ENCODE measurements at regions not wholly inside any gene's neighbourhood (a gene's known extent, or its start where the extent isn't known, plus 50 kb on each side); places are given as distances from the start of the nearest gene placed in this dataset.
"Not testable (repeated sequence)": the region's sequence is repeated elsewhere in the genome, so short reads cannot be mapped to it uniquely, and the experiment has no call there.

- no peak for DNase-seq
These were observed 117.7 kb upstream of the GRM7 start for GRCh38 chr3:6743067-6743720.

DNA sequence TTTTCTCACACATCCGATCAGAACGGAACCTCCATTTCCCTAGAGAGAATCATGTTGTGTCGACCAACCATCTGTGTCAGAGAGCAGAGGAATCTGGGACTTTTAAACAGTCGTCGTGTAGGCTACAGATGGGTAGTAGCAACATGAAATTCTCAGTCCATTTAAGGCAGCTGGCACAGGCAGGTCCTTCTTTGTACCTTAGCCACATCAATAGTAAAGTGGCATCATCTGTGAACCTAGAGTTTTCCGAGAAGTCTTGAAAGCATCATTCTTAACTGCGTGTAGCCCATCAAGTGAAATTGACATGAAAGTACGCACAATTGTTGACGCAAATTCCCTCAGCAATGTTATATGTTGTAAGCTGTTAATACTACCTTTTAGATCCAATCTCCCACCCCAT lies 114.5 kb upstream of the GRM7 start:
- no peak for DNase-seq

DNA sequence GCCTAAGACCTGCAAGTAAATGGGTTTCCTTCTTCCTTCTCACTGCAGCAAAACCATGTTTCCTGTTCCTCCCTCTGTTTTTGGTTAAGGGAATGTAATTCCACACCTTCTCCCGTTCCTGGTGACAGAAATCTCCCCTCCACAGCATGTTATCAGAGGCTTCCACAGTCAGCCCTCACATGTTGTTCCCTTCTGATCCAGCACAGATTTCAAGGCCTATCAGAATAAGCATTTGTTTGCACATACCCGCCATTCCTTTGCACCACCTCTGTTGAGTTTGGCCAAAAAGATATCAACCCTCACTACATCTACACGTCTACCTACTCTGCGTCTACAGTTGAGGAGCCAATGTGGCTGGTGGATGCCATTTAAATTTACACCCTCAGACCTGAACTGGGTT lies 113.9 kb upstream of the GRM7 start:
- no peak for DNase-seq

DNA sequence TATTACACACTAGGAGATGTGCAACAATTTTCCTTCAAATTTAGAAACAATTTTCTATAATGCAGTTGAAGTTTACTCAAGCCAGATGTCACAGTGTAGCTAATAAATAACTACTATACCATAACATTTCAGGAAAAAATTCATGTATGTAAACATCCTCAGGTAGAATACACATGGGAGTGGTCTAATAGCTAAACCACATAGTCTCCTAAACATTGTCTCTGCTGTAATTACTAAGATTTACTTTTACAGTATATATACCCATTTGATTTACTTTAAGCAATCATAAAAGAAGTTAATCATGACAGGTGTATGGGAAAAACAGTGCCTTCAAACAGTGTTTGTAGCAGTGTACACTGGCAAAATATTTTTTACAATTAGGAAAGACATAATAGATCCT lies 110.1 kb upstream of the GRM7 start:
- DNase-seq = no peak

DNA sequence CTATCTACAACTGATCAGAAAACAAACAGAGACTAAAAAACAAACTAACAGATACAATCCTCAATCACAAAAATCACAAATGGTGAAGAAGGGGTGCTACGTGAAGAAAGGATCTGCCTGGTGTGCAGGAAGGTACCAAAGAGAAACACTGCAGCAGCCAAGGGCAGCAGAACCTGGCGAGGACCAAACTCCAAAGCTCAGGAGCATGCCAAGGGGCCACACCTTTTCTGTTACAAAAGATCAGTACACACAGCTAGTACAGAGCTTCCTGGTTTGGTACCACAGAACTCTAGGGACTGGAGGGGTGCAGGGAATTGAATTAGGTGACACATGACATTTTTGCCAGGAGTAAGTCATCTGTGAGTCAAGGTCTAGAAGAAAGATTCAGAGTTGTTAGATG lies 107.4 kb upstream of the GRM7 start:
- no peak for DNase-seq

DNA sequence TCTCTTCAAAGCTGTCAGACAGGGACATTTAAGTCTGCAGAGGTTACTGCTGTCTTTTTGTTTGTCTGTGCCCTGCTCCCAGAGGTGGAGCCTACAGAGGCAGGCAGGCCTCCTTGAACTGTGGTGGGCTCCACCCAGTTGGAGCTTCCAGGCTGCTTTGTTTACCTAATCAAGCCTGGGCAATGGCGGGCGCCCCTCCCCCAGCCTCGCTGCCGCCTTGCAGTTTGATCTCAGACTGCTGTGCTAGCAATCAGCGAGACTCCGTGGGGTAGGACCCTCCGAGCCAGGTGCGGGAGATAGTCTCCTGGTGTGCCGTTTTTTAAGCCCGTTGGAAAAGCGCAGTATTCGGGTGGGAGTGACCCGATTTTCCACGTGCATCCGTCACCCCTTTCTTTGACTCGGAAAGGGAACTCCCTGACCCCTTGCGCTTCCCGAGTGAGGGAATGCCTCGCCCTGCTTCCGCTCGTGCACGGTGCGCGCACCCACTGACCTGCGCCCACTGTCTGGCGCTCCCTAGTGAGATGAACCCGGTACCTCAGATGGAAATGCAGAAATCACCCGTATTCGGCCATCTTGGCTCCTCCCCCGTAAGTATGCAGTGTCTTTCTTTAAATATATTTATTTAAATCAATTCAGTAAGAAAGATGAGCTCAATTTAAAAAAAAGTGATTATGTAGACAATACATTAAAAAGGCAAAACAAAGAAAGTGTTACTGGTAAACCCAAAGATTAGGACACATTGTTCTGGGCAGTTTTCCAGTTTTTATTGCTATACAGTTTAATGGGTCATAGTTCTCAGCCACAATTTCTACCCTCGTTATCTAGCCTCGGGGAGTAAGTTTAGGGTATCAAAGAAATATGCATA lies 91.2 kb upstream of the GRM7 start:
- not testable (repeated sequence) for DNase-seq

GRCh38 chr3:6770397-6770690 lies 90.6 kb upstream of the GRM7 start:
- DNase-seq = no peak

GRCh38 chr3:6771171-6771570 lies 89.7 kb upstream of the GRM7 start:
- no peak for DNase-seq

GRCh38 chr3:6779140-6779539 lies 81.8 kb upstream of the GRM7 start:
- DNase-seq = no peak

DNA sequence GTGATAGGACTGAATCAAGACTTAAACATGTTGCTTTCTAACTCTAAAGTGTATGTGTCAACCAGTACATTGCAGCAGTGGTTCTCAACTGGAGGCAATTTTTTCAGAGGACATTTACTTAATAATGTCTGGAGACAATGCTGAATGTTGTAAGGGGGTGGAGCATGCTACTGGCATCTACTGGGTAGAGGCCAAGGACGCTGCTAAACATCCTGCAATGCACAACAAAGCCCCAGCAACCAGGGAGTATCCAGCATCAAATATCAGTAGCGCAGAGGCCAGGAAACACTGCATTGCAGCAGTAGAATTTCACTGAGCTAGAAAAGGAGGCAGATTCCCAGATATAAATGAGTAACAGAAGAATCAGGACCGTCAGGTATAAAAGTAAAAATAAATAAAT lies 79.8 kb upstream of the GRM7 start:
- no peak for DNase-seq

DNA sequence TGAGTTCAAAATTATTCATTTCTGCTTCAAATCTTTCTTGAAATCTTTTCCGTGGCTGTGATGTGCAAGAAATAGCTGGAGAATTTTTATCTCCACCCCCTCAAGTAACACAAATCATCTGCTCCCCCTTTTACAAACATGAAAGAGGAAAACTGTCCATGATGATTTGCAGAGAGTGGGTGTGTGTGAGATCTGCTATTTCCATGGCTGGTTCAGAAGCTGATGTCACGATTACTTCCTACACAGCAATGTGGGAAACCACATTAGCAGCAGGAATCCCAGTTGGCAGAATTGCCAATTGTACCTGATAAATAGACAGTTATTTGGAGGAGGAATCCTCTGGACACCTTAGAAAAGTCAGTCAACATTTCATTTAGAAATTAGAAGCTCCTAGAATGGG lies 75.2 kb upstream of the GRM7 start:
- DNase-seq = no peak

- DNase-seq = no peak
These were observed 69.8 kb upstream of the GRM7 start for GRCh38 chr3:6791161-6791560.

DNA sequence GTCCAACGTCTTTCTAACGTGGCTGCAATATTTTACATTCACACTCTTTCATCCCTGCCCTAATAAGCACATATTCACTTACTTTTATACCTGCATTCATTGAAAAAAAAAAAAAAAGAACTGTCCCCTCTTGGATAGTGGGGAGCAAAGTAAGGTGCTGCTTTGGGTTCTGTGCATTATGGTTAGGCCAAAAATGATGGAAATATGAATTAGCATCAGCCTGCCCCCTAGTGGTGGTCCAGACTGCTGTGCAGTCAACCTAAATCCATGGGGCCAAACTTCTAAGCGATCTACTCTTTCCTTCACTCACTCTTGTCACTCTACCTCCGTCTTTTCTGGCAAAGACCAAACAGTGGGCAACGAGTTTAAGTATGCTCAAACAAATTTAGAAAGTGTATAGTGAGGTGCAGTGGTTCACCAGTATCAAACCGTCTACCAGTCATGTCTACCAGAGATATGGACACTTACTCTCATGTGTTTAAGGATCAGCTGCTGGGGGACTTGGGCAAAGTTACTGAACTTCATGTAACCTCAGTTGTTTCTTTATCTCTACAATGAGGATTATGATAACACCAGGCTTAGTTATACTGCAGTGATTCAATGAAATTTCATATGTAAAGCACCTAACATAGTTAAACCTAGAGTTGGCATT lies 61.5 kb upstream of the GRM7 start:
- no peak for DNase-seq

GRCh38 chr3:6803619-6804018 lies 57.3 kb upstream of the GRM7 start:
- no peak for DNase-seq

GRCh38 chr3:6805236-6805635 lies 55.7 kb upstream of the GRM7 start:
- no peak for DNase-seq

- DNase-seq = no peak
These were observed 53.9 kb upstream of the GRM7 start for GRCh38 chr3:6806991-6807390.

DNA sequence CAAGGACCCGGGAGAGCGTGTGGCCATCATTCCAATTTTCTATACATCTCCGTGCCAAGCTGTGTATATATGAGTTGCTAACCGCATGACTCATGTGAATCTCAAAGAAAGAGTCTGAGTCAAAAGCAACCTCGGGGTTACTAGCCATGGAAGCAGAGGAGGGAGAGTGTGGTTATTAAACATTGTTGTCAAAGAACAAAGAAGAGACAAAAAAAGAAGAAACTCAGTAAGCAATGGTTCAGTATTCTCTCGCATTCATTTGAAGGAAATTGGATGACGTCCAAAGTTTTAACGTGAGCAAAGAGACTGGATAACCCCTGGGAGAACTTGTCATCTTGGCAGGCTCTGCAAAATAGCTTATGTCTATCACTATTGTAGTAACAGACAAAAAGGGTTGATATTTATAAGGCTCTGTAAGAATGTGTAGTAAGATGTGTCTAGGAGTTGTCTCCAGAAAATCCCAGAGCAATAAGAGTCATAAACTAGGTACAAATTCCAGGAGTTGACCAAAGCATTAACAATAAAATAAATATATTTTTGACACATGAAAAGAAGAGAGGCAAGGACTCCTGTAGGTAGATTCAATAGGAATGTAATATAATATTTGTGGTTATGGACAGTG lies 52.8 kb upstream of the GRM7 start:
- DNase-seq = no peak

- no peak for DNase-seq
These were observed 51.6 kb upstream of the GRM7 start for GRCh38 chr3:6809349-6809748.
